HT-29 (cell line): ENCODE measurements at regions not wholly inside any gene's neighbourhood (a gene's known extent, or its start where the extent isn't known, plus 50 kb on each side); places are given as distances from the start of the nearest gene placed in this dataset.
"Not testable (repeated sequence)": the region's sequence is repeated elsewhere in the genome, so short reads cannot be mapped to it uniquely, and the experiment has no call there.

Source experiments
- DNase-seq: peaks from one replicate; pipeline ENCODE4 v3.0.0-alpha.2; 2015; ENCODE audit warnings: low spot score

- DNase-seq, result no peak
Observed at GRCh38 chr9:7348692-7349091, 450.9 kb downstream of the DMAC1 start.

DNA sequence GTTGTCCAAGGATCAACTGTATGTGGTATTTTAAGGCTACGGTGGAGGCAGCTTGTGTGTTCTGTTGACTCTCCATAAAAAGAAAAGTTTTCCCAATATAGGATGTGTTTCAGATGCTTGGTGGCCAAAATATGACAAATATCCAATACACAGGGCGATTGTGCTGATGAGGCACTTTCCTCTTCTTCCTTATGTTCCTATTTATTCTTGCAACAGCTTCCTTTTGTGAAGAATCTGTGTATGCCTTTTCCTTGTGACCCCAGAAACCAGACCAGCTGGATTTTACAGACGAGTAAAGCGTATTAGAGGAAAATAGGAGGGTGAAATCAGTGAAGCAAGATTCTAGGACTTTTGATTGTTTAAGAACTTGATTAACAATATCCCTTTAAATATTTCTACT, 452.0 kb downstream of the DMAC1 start:
- no peak for DNase-seq

GRCh38 chr9:7346144-7346543, 453.4 kb downstream of the DMAC1 start:
- no peak for DNase-seq

DNA sequence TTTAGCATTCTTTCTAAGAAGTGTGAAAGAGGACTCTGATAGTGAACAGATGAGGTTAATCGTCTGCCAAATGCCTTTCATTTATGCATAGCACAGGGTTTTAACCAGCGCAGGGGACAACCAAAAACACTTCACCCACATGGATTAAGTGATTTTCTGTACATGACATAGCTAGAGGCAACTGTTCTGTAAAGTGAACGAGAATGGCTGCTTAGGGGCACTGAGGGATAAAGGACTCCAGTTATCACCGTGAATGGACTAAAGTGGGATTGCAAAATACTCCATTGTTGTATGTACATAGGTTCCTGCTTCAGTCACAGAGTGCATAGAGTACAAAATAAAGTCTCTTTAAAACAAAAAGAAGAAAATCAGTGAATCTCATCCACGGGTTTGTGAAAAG, 456.8 kb downstream of the DMAC1 start:
- DNase-seq, result no peak

DNA sequence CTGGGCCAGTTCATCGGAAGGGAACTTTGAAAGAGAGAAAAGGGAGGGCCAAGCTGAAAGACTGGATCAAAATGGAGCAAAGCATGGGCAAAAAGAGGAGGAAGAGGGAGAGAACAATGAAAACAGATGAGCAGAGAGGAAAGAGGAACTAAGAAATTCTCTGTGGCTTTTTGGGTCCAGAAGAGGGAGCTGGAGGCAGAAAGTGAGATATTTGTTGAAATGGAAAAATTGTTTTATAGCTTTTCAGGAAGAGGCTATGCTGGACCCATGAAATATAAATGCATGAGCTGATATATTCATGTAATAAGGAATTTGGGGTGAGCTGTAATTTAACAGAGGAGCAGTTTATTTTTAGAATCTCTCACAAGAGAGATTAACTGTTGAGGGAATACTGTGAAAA, 457.3 kb downstream of the DMAC1 start:
- no peak for DNase-seq

DNA sequence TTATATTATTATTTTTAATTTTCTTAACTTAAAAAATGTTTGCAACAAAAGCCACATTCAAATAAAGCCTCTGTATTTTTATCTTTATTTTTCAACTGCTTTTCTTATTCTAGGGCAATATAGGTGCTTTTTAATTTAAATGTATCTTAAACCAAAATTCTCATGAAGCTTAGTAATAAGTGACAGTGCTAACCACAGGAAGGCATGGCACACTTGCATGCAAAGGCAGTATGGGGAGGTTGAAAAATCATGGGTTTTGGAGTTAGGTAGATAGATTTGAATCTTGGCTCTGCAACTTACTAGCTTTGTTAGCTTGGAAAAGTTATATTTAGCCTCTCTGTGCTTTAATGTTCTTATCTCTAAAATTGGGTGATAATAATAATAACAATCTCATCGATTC, 458.0 kb downstream of the DMAC1 start:
- no peak for DNase-seq

DNA sequence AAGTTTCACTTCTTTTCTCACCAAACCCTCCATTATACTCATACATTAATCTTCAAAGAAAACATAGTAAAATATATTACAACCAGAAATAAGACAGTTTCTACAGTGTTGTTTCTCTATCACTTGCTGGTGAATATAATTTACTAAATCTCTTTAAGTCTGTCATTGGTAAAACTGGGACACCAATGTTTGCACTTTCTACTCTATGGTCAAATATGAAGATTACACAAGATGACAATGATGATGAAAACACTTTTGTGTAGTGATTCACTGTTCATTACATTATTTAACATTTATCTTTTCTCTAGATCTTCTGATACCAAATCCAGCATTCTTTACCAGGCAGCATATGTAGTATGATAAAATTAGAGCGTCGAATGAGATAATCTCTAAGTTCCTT, 459.1 kb downstream of the DMAC1 start:
- no peak for DNase-seq

DNA sequence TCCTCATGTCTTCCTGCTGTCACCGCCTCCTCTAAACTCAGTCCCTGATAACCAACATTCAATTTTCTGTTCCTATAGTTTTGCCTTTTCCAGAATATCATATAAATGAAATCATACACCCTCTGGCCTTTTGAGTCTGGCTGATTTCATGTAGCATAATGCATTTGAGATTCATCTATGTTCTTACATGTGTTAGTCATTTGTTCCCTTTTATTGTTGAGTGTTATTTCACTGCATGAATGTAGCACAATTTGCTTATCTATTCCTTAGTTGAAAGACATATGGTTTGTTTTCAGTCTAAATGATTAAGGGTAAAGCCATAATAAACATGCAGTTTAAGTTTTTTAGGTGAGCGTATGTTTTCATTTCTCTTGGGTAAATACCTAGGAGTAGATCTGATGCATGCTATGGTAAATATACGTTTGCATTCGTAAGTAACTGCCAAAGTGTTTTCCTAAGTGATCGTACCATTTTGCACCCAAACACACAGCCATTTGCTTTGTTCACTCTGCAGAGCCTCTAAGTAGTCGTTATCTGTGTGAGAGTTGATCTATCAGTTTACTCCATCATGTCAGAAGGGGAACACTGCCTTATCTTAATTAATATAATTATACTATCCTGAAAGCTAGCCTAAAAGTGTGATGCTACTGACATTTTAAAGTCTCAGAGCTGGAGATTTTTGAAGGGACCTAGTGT, 460.8 kb downstream of the DMAC1 start:
- no peak for DNase-seq

- no peak for DNase-seq
Observed at GRCh38 chr9:7336356-7337065, 463.1 kb downstream of the DMAC1 start.

DNA sequence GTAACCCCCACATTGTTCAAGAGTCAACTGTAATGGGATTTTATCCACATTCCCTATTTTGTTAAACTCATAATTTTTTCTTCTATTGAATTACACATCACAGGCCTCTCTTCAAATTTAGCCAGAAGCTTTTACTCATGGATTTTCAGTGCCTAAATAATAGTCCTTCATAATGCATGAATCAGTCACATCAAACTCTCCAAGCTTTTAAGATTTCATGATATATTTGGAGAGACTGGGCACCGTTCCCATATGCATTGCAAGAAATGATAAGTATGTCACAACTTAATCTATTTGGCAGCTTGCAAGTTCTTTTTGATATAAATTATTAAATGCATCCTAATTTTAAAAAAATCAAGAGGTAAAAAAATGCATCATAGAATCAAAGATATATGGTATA, 465.9 kb downstream of the DMAC1 start:
- no peak for DNase-seq

DNA sequence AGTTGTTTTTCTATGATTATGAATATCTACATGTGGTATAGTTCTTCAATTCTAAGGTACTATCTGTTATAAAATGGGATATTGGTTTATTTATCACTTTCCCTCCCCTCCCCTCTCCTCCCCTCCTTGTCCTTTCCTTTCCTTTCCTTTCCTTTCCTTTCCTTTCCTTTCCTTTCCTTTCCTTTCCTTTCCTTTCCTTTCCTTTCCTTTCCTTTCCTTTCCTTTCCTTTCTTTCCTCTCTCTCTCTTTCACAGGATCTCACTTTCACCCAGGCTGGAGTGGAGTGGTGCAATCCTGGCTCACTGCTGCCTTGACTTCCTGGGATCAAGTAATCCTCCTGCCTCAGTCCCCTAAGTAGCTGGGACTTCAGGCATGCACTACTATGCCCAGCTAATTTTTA, 466.8 kb downstream of the DMAC1 start:
- DNase-seq, result no peak

DNA sequence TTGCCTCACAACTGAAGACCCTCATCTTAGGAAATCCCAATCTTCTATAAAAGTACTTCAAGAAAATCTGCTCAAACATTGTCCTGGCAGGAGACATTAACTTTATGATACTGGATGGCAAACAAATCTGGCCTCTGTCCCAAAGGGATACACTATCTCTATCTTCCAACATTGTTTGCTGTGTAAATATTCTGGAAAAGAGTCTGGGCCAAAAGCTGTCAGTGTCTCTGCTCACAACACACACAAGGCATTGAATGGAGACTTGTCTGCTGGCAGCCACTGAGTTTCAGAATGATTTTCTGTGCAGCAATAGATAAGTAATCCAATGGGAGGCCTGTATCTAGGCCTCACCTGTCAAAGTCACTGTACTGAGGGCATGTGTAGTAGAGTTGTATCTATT, 471.1 kb downstream of the DMAC1 start:
- DNase-seq, result no peak

GRCh38 chr9:7325995-7326394, 473.6 kb downstream of the DMAC1 start:
- no peak for DNase-seq

DNA sequence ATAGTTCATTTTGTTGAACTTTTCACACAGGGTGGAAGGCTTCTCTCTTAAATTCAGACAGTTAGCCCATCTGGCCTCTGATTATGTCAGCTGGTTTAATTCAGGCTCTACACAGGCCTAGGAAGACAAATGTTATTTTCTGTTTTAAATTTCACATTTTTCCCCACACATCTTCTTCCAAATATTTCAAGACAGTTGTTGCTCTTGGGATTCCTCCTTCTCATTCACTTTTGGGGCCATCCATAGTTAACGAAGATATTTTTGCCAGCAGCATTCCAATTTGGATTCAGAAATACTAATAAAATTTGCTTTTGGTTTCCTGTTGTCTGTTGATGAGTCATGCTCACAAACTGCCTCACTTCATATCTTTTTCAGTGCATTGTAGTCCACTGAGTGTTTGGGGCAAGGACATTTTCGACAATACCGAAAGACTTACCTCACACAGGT, 475.4 kb downstream of the DMAC1 start:
- no peak for DNase-seq

DNA sequence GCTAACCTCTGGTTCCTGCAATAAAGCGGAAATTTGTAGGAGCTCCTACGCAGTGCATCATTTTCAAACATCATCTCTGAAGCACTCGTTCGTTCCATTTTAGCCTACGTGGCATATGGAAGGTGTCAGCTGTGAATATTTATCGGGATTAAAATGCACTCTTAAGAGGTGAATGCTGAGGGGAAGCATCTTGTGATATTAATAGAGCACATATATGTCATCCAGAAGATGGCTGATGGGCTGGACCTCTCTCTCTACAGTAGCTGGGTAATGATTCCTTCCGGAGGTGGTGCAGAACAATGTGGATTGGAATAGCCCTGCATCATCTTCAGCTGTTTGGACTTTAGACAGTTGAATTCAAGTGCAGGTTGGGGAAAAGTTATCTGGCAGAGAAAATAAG, 478.7 kb downstream of the DMAC1 start:
- DNase-seq, result no peak

- DNase-seq, result no peak
Observed at GRCh38 chr9:7320139-7320538, 479.4 kb downstream of the DMAC1 start.

DNA sequence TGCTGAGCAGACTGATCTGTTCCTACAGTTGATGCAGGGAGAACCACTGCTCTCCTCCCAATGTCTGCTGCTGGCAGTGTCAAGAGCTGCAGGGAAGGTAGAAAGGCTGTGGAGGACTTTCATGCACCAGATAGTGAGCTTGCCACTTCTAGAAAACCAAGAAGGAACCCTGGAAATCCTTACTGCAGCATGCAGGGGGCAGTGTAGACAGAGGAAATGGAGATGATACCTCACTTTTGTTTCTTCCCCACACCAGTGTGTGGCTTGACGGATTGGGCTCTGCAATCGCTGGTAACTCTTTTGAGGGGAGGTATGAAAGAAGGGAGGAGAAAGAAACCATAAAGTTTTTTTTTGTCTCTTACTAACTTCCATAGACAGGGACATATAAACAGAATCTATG, 480.7 kb downstream of the DMAC1 start:
- no peak for DNase-seq

DNA sequence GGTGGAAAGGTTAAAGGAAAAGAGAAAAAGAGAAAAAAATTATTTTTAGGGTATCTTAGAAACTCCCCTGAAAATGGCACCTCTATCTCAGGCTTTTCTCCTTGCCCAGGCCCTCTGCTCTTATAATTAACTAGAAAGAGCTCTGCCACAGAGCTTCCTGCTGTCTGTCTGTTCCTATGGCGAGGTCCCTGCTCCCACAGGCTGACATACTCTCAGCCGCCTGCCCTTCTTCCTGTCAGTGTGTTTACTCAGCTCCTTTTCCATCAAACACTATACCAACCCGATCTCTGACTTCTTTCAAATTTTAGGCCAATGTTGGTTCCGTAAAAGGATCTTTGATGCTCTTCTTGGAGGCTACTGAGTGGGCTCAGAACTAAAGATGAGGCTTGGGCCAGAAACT, 482.6 kb downstream of the DMAC1 start:
- DNase-seq, result no peak

- no peak for DNase-seq
Observed at GRCh38 chr9:7316166-7316795, 483.3 kb downstream of the DMAC1 start.

GRCh38 chr9:7315746-7316145, 483.8 kb downstream of the DMAC1 start:
- DNase-seq, result no peak

DNA sequence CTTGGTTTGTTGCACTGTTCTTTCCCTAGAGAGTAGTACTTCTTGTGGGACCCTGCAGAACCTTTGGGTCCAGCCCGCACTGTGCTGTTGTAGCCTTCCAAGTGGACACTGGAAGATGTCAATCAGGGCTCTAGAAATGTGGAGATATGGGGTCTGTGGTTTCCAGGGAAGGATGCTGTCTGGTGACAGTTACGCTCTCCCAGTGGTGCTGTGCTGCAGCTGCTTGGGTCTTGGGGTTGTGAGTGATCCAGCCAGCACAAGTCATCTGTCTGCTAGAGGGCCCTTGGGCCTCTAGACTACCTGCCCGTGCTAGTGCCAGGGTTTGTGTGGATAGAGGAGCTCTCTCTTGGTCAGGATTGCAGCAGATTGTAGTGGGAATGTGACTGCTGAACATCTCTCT, 484.5 kb downstream of the DMAC1 start:
- no peak for DNase-seq

DNA sequence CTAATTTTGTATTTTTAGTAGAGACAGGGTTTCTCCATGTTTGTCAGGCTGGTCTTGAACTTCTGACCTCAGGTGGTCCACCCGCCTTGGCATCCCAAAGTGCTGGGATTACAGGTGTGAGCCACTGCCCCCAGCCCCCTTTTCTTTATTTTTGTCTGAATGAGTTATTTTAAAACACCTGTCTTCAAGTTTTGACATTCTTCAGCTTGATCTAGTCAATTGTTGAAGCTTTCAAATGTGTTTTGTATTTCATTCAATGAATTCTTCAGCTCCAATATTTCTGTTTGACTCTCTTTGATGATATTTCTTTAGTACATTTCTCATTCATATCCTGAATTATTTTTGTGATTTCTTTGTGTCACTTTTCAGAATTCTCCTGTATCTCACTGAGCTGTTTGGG, 486.2 kb downstream of the DMAC1 start:
- no peak for DNase-seq

DNA sequence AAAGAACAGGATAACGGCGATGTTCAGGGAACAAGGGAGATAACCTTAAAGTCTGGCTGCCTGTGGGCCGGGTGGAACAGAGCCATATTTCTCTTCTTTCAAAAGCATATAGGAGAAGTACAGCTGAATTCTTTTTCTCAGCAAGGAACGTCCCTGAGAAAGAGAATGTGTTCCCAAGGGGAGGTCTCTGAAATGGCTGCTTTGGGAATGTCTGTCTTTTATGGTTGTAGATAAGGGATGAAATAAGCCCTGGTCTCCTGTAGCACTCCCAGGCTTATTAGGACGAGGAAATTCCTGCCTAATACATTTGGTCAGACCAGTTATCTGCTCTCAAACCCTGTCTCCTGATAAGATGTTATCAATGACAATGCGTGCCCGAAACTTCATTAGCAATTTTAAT, 490.5 kb downstream of the DMAC1 start:
- not testable (repeated sequence) for DNase-seq
